HUES64 (cell line): ENCODE measurements at regions not wholly inside any gene's neighbourhood (a gene's known extent, or its start where the extent isn't known, plus 50 kb on each side); places are given as distances from the start of the nearest gene placed in this dataset.

Source experiments
- H3K27ac ChIP-seq: 2 replicates; pipeline ENCODE4 v1.7.0; 2013; ENCODE audit warnings: low read depth, low read length, inconsistent platforms
- H3K27me3 ChIP-seq: 2 replicates; pipeline ENCODE4 v1.6.1; 2013; ENCODE audit warnings: mild to moderate bottlenecking, low read length; ENCODE audit not compliant: insufficient read depth
- H3K36me3 ChIP-seq: 2 replicates; pipeline ENCODE4 v1.6.1; 2013; ENCODE audit warnings: mild to moderate bottlenecking, low read length; ENCODE audit not compliant: insufficient read depth
- H3K4me1 ChIP-seq: 2 replicates; pipeline ENCODE4 v1.6.1; 2013; ENCODE audit warnings: mild to moderate bottlenecking, low read length, moderate library complexity; ENCODE audit not compliant: insufficient read depth
- H3K4me3 ChIP-seq: 2 replicates; pipeline ENCODE4 v1.5.1; 2013; ENCODE audit warnings: mild to moderate bottlenecking, low read length, moderate library complexity
- H3K9ac ChIP-seq: 2 replicates; pipeline ENCODE4 v1.6.1; 2013; ENCODE audit warnings: mild to moderate bottlenecking, low read depth, low read length
- H3K9me3 ChIP-seq: 2 replicates; pipeline ENCODE4 v1.6.1; 2013; ENCODE audit warnings: low read depth, low read length; ENCODE audit not compliant: insufficient read depth
- WGBS: fragments of 150-250, 120-280 bp; methylation state at CpG from one replicate; pipeline ENCODE4 v1.1.7; 2013; ENCODE audit warnings: missing lambda C conversion rate; 5-methylcytosine and 5-hydroxymethylcytosine counted together

- Histone ChIP-seq H3K36me3 (no peaks in the 10 kb centered on the region), H3K4me1 (peaks cover 31% of the 10 kb centered on the region; the same call in 1 of the 2 replicates), H3K9ac (no peak overlapping the region), H3K27ac (no peak overlapping the region), H3K9me3 (no peaks in the 10 kb centered on the region), H3K4me3 (no peak overlapping the region), H3K27me3 (no peaks in the 10 kb centered on the region)
- WGBS: 93% methylated on average over 2 of the region's 4 CpGs
Measured at GRCh38 chr6:126147291-126147815, 161.0 kb downstream of the TRMT11 start.

GRCh38 chr6:126148853-126149252 is 162.5 kb downstream of the TRMT11 start:
- Histone ChIP-seq H3K4me3 (no peak overlapping the region), H3K27me3 (no peaks in the 10 kb centered on the region), H3K9me3 (no peaks in the 10 kb centered on the region), H3K27ac (no peak overlapping the region), H3K4me1 (peaks cover 21% of the 10 kb centered on the region; the same call in 1 of the 2 replicates), H3K9ac (no peak overlapping the region), H3K36me3 (no peaks in the 10 kb centered on the region)
- 78% methylated on average over 1 of the region's 1 CpG for WGBS

- Histone ChIP-seq H3K4me1 (no peaks in the 10 kb centered on the region), H3K4me3 (no peak overlapping the region), H3K36me3 (no peaks in the 10 kb centered on the region), H3K27me3 (no peaks in the 10 kb centered on the region), H3K9me3 (no peaks in the 10 kb centered on the region), H3K9ac (no peak overlapping the region), H3K27ac (no peak overlapping the region)
Measured at GRCh38 chr6:126152372-126152745, 166.0 kb downstream of the TRMT11 start.

DNA sequence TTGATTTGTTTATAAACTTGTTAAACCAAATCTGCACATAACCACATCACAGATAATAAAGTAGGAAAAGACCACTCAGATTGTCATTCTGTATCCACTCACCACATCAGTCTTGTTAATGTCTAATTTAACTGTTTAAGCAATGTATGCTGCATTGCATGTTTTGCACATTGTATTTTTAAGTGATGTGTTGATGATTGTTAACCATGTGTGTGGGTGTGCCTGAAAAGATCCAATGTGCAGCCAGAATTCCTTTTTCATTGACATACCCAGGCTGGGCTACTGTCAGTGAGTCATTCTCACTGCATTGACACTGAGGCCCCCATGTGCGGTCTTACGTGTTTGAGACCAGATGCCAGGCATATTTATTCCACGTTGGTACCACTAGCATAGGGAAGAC is 167.3 kb downstream of the TRMT11 start:
- Histone ChIP-seq H3K4me1 (no peaks in the 10 kb centered on the region), H3K27me3 (no peaks in the 10 kb centered on the region), H3K9ac (no peak overlapping the region), H3K27ac (no peak overlapping the region), H3K36me3 (no peaks in the 10 kb centered on the region), H3K9me3 (no peaks in the 10 kb centered on the region), H3K4me3 (no peak overlapping the region)
- WGBS: 94% methylated on average over 3 of the region's 3 CpGs

DNA sequence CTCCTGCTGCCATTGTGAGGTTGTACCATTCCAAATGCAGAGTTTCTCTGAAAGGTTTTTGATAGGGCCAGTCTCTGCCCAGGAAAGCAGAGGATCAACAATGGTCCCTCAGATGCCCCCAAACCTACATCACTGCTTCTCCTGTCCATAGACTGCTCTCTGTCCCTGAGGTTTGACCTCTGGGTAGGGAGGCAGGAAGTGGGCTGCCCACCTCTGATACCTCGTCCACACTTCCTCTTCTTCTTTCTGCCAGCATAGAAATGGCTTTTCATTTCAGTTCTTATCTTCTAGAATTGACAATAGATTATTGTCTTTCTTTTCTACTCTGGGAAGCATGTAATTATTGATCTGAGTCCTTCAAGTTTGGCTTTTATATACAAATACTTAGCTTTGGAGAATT is 170.6 kb downstream of the TRMT11 start:
- no peak overlapping the region for H3K4me3 ChIP-seq
- no CpG with 5 or more reads among the region's 1 CpG for WGBS

DNA sequence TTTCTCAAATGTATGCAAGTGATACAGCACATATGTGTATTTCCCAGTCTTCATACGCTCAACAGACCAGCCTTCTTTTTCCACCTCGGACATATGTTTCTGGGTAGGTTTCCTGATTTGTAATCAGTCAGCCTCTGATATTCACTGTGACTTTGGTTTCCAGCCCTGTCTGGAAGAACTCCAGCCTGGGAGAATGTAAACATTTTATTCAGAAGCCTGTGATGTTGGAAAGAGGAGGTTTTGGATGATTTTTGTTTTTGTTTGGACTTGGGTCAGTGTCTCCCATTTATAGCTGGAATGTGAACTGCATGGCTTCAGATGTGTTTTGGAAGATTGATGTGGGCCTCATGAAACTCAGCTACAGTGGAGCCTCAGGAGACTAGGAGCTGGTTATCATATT is 172.2 kb upstream of the CENPW start:
- 98% methylated on average over 2 of the region's 2 CpGs for WGBS
- Histone ChIP-seq H3K9me3 (no peaks in the 10 kb centered on the region), H3K4me1 (no peaks in the 10 kb centered on the region)

More for the DNA sequence above, 170.6 kb downstream of the TRMT11 start:
- H3K36me3 ChIP-seq: no peaks in the 10 kb centered on the region
- H3K27me3 ChIP-seq: no peaks in the 10 kb centered on the region
- no peaks in the 10 kb centered on the region for H3K9me3 ChIP-seq
- H3K27ac ChIP-seq: no peak overlapping the region
- H3K9ac ChIP-seq: no peak overlapping the region
- no peaks in the 10 kb centered on the region for H3K4me1 ChIP-seq

GRCh38 chr6:126170433-126170832 is 169.5 kb upstream of the CENPW start:
- Histone ChIP-seq H3K27ac (no peak overlapping the region), H3K9me3 (no peaks in the 10 kb centered on the region), H3K4me1 (no peaks in the 10 kb centered on the region), H3K4me3 (no peak overlapping the region), H3K36me3 (no peaks in the 10 kb centered on the region), H3K9ac (no peak overlapping the region), H3K27me3 (no peaks in the 10 kb centered on the region)
- 78% methylated on average over 5 of the region's 5 CpGs for WGBS

More for the DNA sequence above, 172.2 kb upstream of the CENPW start:
- Histone ChIP-seq H3K27me3 (no peaks in the 10 kb centered on the region), H3K27ac (no peak overlapping the region), H3K4me3 (no peak overlapping the region), H3K9ac (no peak overlapping the region), H3K36me3 (no peaks in the 10 kb centered on the region)

GRCh38 chr6:126170978-126171382 is 168.9 kb upstream of the CENPW start:
- Histone ChIP-seq H3K36me3 (no peaks in the 10 kb centered on the region), H3K4me1 (no peaks in the 10 kb centered on the region), H3K4me3 (no peak overlapping the region), H3K9me3 (no peaks in the 10 kb centered on the region), H3K9ac (no peak overlapping the region), H3K27ac (no peak overlapping the region), H3K27me3 (no peaks in the 10 kb centered on the region)
- 88% methylated on average over 5 of the region's 5 CpGs for WGBS

DNA sequence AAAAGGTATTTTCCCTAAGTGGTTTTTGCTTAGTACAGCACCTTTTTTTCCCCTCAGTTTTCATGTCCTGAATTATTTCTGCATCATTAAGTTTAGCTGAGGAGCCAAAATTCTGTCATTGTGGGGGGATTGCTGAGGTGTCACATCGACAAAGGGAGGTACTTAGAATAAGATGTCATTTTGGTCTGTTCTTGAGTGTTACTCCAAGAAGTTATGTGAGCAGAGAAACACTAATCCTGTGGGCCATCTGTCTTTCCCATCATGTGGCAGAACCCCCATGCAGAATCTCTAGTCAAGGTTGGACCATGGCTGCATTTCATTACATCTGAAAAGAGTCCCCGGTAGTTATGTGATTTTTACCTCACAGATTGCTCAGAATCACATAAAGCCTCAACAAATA is 167.8 kb upstream of the CENPW start:
- no peaks in the 10 kb centered on the region for H3K4me1 ChIP-seq
- H3K27me3 ChIP-seq: no peaks in the 10 kb centered on the region
- no peaks in the 10 kb centered on the region for H3K36me3 ChIP-seq
- no peak overlapping the region for H3K27ac ChIP-seq
- WGBS: 95% methylated on average over 2 of the region's 2 CpGs
- no peak overlapping the region for H3K9ac ChIP-seq
- H3K4me3 ChIP-seq: no peak overlapping the region
- H3K9me3 ChIP-seq: no peaks in the 10 kb centered on the region

DNA sequence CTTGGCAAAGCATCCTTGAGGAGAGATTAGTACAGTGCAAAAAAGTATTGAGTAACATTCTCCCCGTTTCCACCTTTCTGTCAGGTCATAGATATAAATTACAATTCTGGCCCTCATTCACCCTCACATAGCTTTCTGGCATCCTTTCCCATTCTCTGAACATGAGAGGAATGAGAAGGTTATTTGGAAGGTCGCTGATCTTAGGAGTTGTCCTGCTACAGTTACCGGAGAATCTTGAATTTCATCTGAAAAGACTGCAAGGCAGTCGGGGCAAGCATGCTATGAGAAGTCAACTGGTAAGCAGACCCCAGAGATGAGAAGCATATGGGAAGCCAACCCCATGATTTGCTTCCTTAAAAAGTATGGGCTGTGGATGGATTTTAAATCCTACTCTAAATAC is 166.7 kb upstream of the CENPW start:
- Histone ChIP-seq H3K27ac (no peak overlapping the region), H3K4me3 (no peak overlapping the region), H3K9me3 (no peaks in the 10 kb centered on the region), H3K9ac (no peak overlapping the region), H3K27me3 (no peaks in the 10 kb centered on the region), H3K4me1 (no peaks in the 10 kb centered on the region), H3K36me3 (no peaks in the 10 kb centered on the region)
- WGBS: 85% methylated on average over 4 of the region's 4 CpGs

- H3K9me3 ChIP-seq: no peaks in the 10 kb centered on the region
- no peaks in the 10 kb centered on the region for H3K4me1 ChIP-seq
- H3K36me3 ChIP-seq: no peaks in the 10 kb centered on the region
- H3K27me3 ChIP-seq: no peaks in the 10 kb centered on the region
- no peak overlapping the region for H3K27ac ChIP-seq
- 96% methylated on average over 1 of the region's 1 CpG for WGBS
- no peak overlapping the region for H3K9ac ChIP-seq
- H3K4me3 ChIP-seq: no peak overlapping the region
Measured at GRCh38 chr6:126174697-126175096, 165.2 kb upstream of the CENPW start.

GRCh38 chr6:126175251-126175650 is 164.7 kb upstream of the CENPW start:
- Histone ChIP-seq H3K9ac (no peak overlapping the region), H3K36me3 (no peaks in the 10 kb centered on the region), H3K4me3 (no peak overlapping the region), H3K9me3 (no peaks in the 10 kb centered on the region), H3K4me1 (peaks cover 2% of the 10 kb centered on the region; the same call in 1 of the 2 replicates), H3K27ac (no peak overlapping the region), H3K27me3 (no peaks in the 10 kb centered on the region)
- 83% methylated on average over 1 of the region's 1 CpG for WGBS
